Gastroesophageal sphincter (tissue), 4 donors: ENCODE measurements at regions not wholly inside any gene's neighbourhood (a gene's known extent, or its start where the extent isn't known, plus 50 kb on each side); places are given as distances from the start of the nearest gene placed in this dataset.
"Not testable (repeated sequence)": the region's sequence is repeated elsewhere in the genome, so short reads cannot be mapped to it uniquely, and the experiment has no call there.

Source experiments
- ATAC-seq: fragments of 150-250 bp; one replicate; pipeline ENCODE4 v1.9.1; 2016; ENCODE audit warnings: mild to moderate bottlenecking, moderate library complexity
- H3K27ac ChIP-seq, 4 donors: fragments of 200-600 bp; sonication (generic) in 3 of 4; 1 replicate in 3 of 4; 2 replicates in 1 of 4; pipeline ENCODE4 v1.5.1; 2016 to 2019
- H3K27me3 ChIP-seq: fragments of 200-600 bp; sonication (generic); one replicate; pipeline ENCODE4 v1.5.1; 2019
- H3K36me3 ChIP-seq, 2 donors: fragments of 200-600 bp; sonication (generic); one replicate each; pipeline ENCODE4 v1.5.1; 2019; ENCODE audit warnings: control low read depth in 1 of 2
- H3K4me1 ChIP-seq, 3 donors: fragments of 200-600 bp; sonication (generic); 1 replicate in 2 of 3; 2 replicates in 1 of 3; pipeline ENCODE4 v1.5.1; 2016 to 2019; ENCODE audit warnings: control low read depth in 2 of 3
- H3K4me3 ChIP-seq, 2 donors: fragments of 200-600 bp; sonication (generic); one replicate each; pipeline ENCODE4 v1.5.1; 2019; ENCODE audit warnings: mild to moderate bottlenecking in 1 of 2, moderate library complexity in 1 of 2
- H3K9me3 ChIP-seq, 3 donors: fragments of 200-600 bp; sonication (generic); one replicate each; pipeline ENCODE4 v1.5.1; 2017 to 2019; ENCODE audit warnings: control low read depth in 2 of 3
- EP300 ChIP-seq: sonication (generic); formaldehyde crosslinking; IDR thresholded peaks from one replicate; pipeline ENCODE4 v1.6.1; 2017; ENCODE audit warnings: antibody characterized with exemption, mild to moderate bottlenecking
- POLR2A ChIP-seq, 2 donors: fragments of 450-650 bp; IDR thresholded peaks; one replicate each; pipeline ENCODE4 v1.6.1; 2017; ENCODE audit warnings: antibody characterized with exemption in 2 of 2, mild to moderate bottlenecking in 2 of 2, moderate library complexity in 1 of 2
- POLR2AphosphoS5 ChIP-seq: sonication (generic); formaldehyde crosslinking; IDR thresholded peaks from one replicate; pipeline ENCODE4 v1.6.1; 2017; ENCODE audit warnings: antibody characterized with exemption
- WGBS, 2 donors: methylation state at CpG; one replicate each; pipeline ENCODE4 v1.1.5; 2018; ENCODE audit warnings: low coverage in 1 of 2; 5-methylcytosine and 5-hydroxymethylcytosine counted together
- TF ChIP-seq, protein P1 (sequence below), 4 experiments: fragments of 200-600 bp in 2 of 4; fragments of 450-650 bp in 2 of 4; sonication (generic) in 1 of 4; IDR thresholded peaks; one replicate each; pipeline ENCODE4 v1.5.1; 2017 to 2019; ENCODE audit warnings: antibody characterized with exemption in 4 of 4, mild to moderate bottlenecking in 2 of 4, moderate library complexity in 2 of 4

DNA sequence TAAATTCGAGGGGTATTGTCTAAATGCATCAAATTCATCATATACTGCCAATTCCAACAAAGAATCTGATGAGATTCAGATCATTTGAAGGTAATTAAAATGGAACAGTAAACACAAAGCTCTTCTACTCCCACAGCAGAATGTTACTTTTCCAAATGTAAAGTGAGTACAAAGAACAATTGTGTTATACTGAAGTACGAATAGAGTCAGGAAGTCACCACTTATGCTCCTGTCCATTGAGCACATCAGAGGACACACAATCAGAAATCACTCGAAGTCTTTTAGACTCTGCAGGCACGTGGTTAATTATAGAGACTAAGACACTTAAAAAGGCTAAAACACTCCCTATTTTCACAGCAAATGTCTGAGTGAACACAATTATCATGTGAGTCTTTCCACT is 388.5 kb upstream of the MIS18BP1 start:
- no peak for ATAC-seq
- Histone ChIP-seq H3K27ac (no peak overlapping the region), H3K9me3 (peaks cover 0 to 4% (median 0%) of the 10 kb centered on the region in 3 donors), H3K36me3 (no peaks in the 10 kb centered on the region), H3K4me3 (no peak overlapping the region), H3K27me3 (no peaks in the 10 kb centered on the region), H3K4me1 (no peaks in the 10 kb centered on the region)
- WGBS, 2 donors: 44 to 76% methylated on average over 4 of the region's 4 CpGs
- TF ChIP-seq, protein P1, sequence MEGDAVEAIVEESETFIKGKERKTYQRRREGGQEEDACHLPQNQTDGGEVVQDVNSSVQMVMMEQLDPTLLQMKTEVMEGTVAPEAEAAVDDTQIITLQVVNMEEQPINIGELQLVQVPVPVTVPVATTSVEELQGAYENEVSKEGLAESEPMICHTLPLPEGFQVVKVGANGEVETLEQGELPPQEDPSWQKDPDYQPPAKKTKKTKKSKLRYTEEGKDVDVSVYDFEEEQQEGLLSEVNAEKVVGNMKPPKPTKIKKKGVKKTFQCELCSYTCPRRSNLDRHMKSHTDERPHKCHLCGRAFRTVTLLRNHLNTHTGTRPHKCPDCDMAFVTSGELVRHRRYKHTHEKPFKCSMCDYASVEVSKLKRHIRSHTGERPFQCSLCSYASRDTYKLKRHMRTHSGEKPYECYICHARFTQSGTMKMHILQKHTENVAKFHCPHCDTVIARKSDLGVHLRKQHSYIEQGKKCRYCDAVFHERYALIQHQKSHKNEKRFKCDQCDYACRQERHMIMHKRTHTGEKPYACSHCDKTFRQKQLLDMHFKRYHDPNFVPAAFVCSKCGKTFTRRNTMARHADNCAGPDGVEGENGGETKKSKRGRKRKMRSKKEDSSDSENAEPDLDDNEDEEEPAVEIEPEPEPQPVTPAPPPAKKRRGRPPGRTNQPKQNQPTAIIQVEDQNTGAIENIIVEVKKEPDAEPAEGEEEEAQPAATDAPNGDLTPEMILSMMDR (IDR thresholded peaks at IDR 0.05): no peak
- TF ChIP-seq POLR2A (IDR thresholded peaks at IDR 0.05) (no peak), EP300 (no peak)

DNA sequence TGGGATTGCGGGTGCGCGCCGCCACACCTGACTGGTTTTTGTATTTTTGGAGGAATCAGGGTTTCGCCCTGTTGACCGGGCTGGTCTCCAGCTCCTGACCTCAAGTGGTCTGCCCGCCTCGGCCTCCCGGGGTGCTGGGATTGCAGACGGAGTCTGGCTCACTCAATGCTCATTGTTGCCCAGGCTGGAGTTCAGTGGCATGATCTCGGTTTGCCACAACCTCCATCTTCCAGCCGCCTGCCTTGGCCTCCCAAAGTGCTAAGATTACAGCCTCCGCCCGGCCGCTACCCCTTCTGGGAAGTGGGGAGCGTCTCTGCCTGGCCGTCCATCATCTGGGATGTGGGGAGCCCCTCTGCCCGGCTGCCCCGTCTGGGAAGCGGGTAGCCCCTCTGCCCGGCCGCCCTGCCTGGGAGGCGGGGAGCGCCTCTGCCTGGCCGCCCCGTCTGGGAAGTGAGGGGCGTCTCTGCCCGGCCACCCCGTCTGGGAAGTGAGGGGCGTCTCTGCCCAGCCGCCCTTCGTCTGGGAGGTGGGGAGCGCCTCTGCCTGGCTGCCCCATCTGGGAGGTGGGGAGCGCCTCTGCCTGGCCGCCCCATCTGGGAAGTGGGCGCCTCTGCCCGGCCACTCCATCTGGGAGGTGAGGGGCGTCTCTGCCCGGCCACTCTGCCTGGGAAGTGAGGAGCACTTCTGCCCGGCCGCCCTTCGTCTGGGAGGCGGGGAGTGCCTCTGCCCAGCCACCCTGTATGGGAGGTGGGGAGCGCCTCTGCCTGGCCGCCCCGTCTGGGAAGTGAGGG is 381.8 kb upstream of the MIS18BP1 start:
- H3K27me3 ChIP-seq, H3K27ac ChIP-seq, H3K4me1 ChIP-seq, H3K9me3 ChIP-seq, ATAC-seq, H3K4me3 ChIP-seq, H3K36me3 ChIP-seq: not testable (repeated sequence)
- no CpG with 5 or more reads among the region's 46 CpGs for WGBS, 2 donors

DNA sequence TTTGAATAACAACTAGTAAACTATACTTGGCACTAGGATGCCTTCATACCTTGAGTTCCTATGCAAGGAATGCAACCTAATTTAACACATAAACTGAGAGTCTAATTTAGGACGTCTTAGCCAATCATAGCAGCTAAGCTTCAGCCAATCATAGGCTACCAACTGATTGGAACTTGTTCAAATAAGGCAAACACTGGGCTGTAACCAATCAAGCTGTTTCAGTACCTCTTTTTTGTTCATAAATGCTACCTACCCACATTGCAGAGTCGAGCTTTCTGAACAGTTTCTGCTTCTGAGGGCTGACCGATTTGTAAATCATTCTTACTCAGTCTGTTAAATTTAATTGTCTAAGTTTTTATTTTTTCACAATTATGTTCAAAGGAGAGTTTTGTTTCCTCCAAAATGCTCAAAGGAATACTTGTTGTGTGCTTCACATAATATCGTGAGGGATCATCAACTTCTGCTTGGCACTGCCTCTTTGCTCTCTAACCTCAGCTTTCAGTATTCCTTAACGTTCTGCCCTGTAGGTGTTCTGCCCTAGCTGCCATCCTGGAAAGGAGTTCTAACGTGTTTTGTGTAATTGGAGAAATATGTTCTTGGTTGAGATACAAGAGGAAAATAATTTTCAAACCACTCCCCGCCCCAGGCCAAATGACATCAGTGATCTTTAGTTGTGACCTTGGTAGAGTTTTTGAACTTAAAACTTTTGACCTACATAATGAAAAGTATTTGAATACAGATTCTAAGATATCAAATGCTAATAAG is 380.4 kb upstream of the MIS18BP1 start:
- ATAC-seq: no peak
- H3K4me1 ChIP-seq: no peaks in the 10 kb centered on the region
- no peaks in the 10 kb centered on the region for H3K36me3 ChIP-seq
- H3K9me3 ChIP-seq: peaks cover 0 to 4% (median 0%) of the 10 kb centered on the region in 3 donors
- TF ChIP-seq EP300: no peak
- TF ChIP-seq POLR2A (IDR thresholded peaks at IDR 0.05): no peak
- TF ChIP-seq, protein P1 (IDR thresholded peaks at IDR 0.05): no peak
- no peak for TF ChIP-seq POLR2AphosphoS5
- WGBS, 2 donors: 75 to 81% methylated on average over 7 of the region's 7 CpGs
- no peak overlapping the region for H3K27ac ChIP-seq
- no peak overlapping the region for H3K4me3 ChIP-seq
- no peaks in the 10 kb centered on the region for H3K27me3 ChIP-seq

DNA sequence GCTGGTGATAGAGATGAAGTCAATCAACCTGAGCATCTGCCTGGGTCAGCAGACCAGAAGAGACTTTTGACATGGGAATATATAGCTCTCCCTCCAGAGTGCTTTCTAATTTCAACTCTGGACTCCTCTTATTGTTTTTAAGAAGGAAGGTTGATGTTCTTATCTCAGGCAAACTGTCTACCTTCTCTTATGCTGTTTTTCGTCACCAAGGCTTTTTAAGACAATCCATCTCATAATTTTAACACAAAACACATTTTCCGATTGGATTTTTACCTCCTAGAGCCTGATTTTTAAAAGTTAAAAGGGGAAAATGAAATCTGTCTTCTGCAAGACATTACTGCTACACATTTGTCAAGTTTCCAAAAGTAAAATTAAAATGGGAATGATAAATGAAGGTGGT is 368.7 kb upstream of the MIS18BP1 start:
- 59 to 68% methylated on average over 2 of the region's 2 CpGs for WGBS, 2 donors
- Histone ChIP-seq H3K36me3 (no peaks in the 10 kb centered on the region), H3K4me3 (no peak overlapping the region), H3K27ac (no peak overlapping the region), H3K9me3 (no peaks in the 10 kb centered on the region), H3K27me3 (no peaks in the 10 kb centered on the region), H3K4me1 (no peaks in the 10 kb centered on the region)
- ATAC-seq: no peak
- TF ChIP-seq, protein P1 (IDR thresholded peaks at IDR 0.05): no peak
- TF ChIP-seq POLR2AphosphoS5 (no peak), POLR2A (IDR thresholded peaks at IDR 0.05) (no peak), EP300 (no peak)

DNA sequence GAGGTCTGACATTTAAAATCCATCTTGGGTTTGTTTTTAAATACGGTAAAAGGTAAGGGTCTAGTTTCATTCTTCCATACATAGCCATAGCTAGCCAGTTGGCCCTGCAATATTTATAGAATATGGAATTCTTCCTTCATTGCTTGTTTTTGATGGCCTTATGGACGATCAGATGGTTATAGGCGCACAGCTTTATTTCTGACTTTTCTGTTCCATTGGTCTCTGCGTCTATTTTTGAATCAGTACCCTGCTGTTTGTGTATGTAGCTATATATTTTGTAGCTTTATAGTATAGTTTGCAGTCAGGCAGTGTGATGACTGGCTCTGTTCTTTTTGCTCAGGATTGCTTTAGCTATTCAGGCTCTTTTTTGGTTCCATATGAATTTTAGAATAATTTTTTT is 366.8 kb upstream of the MIS18BP1 start:
- WGBS, 2 donors: 95 to 100% methylated on average over 3 to 4 of the region's 4 CpGs

More for the DNA sequence above, 366.8 kb upstream of the MIS18BP1 start:
- Histone ChIP-seq H3K36me3 (no peaks in the 10 kb centered on the region), H3K4me1 (no peaks in the 10 kb centered on the region), H3K27me3 (no peaks in the 10 kb centered on the region), H3K4me3 (no peak overlapping the region), H3K27ac (no peak overlapping the region), H3K9me3 (no peaks in the 10 kb centered on the region)
- ATAC-seq: no peak
- TF ChIP-seq POLR2AphosphoS5 (no peak), POLR2A (IDR thresholded peaks at IDR 0.05) (no peak), EP300 (no peak)
- TF ChIP-seq, protein P1 (IDR thresholded peaks at IDR 0.05): no peak
